ENCODE measurements at regions not wholly inside any gene's neighbourhood (a gene's known extent, or its start where the extent isn't known, plus 50 kb on each side); places are given as distances from the start of the nearest gene placed in this dataset.

DNA sequence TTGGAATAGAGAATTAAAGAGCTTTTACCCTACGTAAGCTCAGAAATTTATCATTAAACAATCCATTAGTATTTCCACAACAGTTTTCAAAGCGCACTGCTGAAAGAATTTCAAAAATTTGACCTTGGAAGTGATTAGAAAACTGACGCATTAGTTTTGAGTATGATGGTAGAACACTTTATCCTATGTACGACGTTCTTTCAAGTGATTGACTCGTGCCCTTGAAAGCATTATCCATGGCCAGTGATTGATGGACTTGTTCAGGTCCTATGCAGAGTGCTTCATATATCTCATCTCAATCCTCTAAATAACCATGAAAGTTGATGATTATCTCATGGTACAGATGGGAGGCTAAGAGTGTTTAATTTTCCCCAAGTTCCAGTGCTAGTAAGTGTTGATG lies 697.2 kb downstream of the USP25 start:
- H3K4me1 ChIP-seq: no peaks in the 10 kb centered on the region
- no peak overlapping the region for H3K4me3 ChIP-seq (ENCODE audit: low read depth, low read length)
- Mint-ChIP-seq H3K4me3 (ENCODE audit: unreplicated experiment) (no peak overlapping the region), H3K36me3 (ENCODE audit: insufficient read depth, unreplicated experiment) (no peaks in the 10 kb centered on the region), H3K9me3 (ENCODE audit: unreplicated experiment) (no peaks in the 10 kb centered on the region), H3K4me1 (ENCODE audit: low read depth, unreplicated experiment) (no peaks in the 10 kb centered on the region), H3K27ac (ENCODE audit: unreplicated experiment) (no peak overlapping the region), H3K27me3 (ENCODE audit: insufficient read depth, unreplicated experiment) (no peaks in the 10 kb centered on the region)
- no TSS peak for BruUV-seq (replicated peaks)
- no peak for DNase-seq
- intact Hi-C loops (cut with micrococcal nuclease; ENCODE audit: unreplicated experiment): no loop called here
- H3K9me3 ChIP-seq: no peaks in the 10 kb centered on the region
- CTCF ChIA-PET: no interaction called here
- POLR2A ChIA-PET: no interaction called here
- TF ChIP-seq, protein P1, sequence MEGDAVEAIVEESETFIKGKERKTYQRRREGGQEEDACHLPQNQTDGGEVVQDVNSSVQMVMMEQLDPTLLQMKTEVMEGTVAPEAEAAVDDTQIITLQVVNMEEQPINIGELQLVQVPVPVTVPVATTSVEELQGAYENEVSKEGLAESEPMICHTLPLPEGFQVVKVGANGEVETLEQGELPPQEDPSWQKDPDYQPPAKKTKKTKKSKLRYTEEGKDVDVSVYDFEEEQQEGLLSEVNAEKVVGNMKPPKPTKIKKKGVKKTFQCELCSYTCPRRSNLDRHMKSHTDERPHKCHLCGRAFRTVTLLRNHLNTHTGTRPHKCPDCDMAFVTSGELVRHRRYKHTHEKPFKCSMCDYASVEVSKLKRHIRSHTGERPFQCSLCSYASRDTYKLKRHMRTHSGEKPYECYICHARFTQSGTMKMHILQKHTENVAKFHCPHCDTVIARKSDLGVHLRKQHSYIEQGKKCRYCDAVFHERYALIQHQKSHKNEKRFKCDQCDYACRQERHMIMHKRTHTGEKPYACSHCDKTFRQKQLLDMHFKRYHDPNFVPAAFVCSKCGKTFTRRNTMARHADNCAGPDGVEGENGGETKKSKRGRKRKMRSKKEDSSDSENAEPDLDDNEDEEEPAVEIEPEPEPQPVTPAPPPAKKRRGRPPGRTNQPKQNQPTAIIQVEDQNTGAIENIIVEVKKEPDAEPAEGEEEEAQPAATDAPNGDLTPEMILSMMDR (IDR thresholded peaks at IDR 0.05; ENCODE audit: insufficient read depth in 1 of 2, low read depth in 1 of 2, low read length in 1 of 2, severe bottlenecking in 1 of 2, unreplicated experiment in 1 of 2): no peak
- no peaks in the 10 kb centered on the region for H3K36me3 ChIP-seq (ENCODE audit: control insufficient read depth, insufficient read depth, low read length)
- no peaks in the 10 kb centered on the region for H3K27me3 ChIP-seq (replicated peaks; ENCODE audit: control insufficient read depth, insufficient read depth, low read length)

DNA sequence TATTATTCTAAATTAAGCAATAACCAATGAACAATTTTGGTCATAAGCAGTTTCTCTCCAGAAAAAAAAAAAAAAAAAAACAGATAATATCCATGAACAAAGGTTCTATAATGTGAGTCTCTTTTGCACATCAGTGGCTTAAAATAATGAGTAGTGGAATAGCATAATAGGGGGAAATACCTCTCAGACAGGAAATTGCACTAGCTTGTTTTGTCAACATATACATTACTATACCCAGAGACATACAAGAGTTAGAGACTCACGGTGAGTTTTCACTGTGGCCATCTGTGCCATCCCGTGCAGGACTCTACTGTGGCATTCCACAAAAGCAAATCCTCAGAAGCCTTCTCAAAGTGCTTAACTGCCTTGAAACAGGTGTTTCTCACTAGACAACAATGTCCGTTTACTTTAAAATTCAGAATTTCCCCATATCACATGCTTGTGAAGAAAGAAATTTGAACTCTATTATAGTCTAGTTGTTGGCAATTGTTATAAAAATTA lies 697.9 kb downstream of the USP25 start:
- H3K4me1 ChIP-seq: no peaks in the 10 kb centered on the region
- CTCF ChIA-PET: no interaction called here
- H3K4me1 Mint-ChIP-seq (ENCODE audit: low read depth, unreplicated experiment): no peaks in the 10 kb centered on the region
- H3K4me3 Mint-ChIP-seq (ENCODE audit: unreplicated experiment): no peak overlapping the region
- no peaks in the 10 kb centered on the region for H3K27me3 Mint-ChIP-seq (ENCODE audit: insufficient read depth, unreplicated experiment)
- no TSS peak for BruUV-seq (replicated peaks)
- no peak for DNase-seq
- no peaks in the 10 kb centered on the region for H3K9me3 Mint-ChIP-seq (ENCODE audit: unreplicated experiment)
- H3K9me3 ChIP-seq: no peaks in the 10 kb centered on the region
- TF ChIP-seq, protein P1 (IDR thresholded peaks at IDR 0.05; ENCODE audit: insufficient read depth in 1 of 2, low read depth in 1 of 2, low read length in 1 of 2, severe bottlenecking in 1 of 2, unreplicated experiment in 1 of 2): no peak
- POLR2A ChIA-PET: no interaction called here
- intact Hi-C loops (cut with micrococcal nuclease; ENCODE audit: unreplicated experiment): no loop called here
- H3K27me3 ChIP-seq (replicated peaks; ENCODE audit: control insufficient read depth, insufficient read depth, low read length): no peaks in the 10 kb centered on the region
- no peak overlapping the region for H3K4me3 ChIP-seq (ENCODE audit: low read depth, low read length)
- no peak overlapping the region for H3K27ac Mint-ChIP-seq (ENCODE audit: unreplicated experiment)
- no peaks in the 10 kb centered on the region for H3K36me3 Mint-ChIP-seq (ENCODE audit: insufficient read depth, unreplicated experiment)
- no peaks in the 10 kb centered on the region for H3K36me3 ChIP-seq (ENCODE audit: control insufficient read depth, insufficient read depth, low read length)

DNA sequence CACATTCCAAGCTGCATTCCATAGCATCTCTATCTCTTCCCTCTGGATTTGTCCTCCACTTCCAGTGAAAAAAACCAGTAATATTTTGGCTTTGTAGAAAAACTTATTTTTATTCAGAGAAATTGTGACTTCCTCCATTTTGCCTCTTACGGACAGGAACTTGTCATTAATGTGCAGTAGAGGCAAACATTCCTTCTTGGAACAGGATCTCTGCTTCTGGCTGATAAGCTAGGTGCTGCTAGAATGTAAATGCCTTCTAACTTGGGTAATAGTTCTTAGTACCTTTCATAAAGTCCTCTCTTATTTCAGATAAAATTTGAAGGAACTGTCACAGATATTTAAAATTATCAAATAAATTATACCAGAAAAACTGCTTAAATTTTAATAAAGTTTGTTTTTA lies 707.8 kb downstream of the USP25 start:
- Histone ChIP-seq H3K27me3 (replicated peaks; ENCODE audit: control insufficient read depth, insufficient read depth, low read length) (no peaks in the 10 kb centered on the region), H3K9me3 (no peaks in the 10 kb centered on the region), H3K4me1 (no peaks in the 10 kb centered on the region), H3K4me3 (ENCODE audit: low read depth, low read length) (no peak overlapping the region), H3K36me3 (ENCODE audit: control insufficient read depth, insufficient read depth, low read length) (no peaks in the 10 kb centered on the region)
- Mint-ChIP-seq H3K36me3 (ENCODE audit: insufficient read depth, unreplicated experiment) (no peaks in the 10 kb centered on the region), H3K9me3 (ENCODE audit: unreplicated experiment) (no peaks in the 10 kb centered on the region), H3K27me3 (ENCODE audit: insufficient read depth, unreplicated experiment) (no peaks in the 10 kb centered on the region), H3K4me1 (ENCODE audit: low read depth, unreplicated experiment) (no peaks in the 10 kb centered on the region), H3K4me3 (ENCODE audit: unreplicated experiment) (no peak overlapping the region), H3K27ac (ENCODE audit: unreplicated experiment) (no peak overlapping the region)
- no peak for DNase-seq
- no TSS peak for BruUV-seq (replicated peaks)
- ChIA-PET CTCF (no interaction called here), POLR2A (no interaction called here)
- intact Hi-C loops (cut with micrococcal nuclease; ENCODE audit: unreplicated experiment): no loop called here
- TF ChIP-seq, protein P1 (IDR thresholded peaks at IDR 0.05; ENCODE audit: insufficient read depth in 1 of 2, low read depth in 1 of 2, low read length in 1 of 2, severe bottlenecking in 1 of 2, unreplicated experiment in 1 of 2): no peak
